ENCODE measurements at regions not wholly inside any gene's neighbourhood (a gene's known extent, or its start where the extent isn't known, plus 50 kb on each side); places are given as distances from the start of the nearest gene placed in this dataset.

DNA sequence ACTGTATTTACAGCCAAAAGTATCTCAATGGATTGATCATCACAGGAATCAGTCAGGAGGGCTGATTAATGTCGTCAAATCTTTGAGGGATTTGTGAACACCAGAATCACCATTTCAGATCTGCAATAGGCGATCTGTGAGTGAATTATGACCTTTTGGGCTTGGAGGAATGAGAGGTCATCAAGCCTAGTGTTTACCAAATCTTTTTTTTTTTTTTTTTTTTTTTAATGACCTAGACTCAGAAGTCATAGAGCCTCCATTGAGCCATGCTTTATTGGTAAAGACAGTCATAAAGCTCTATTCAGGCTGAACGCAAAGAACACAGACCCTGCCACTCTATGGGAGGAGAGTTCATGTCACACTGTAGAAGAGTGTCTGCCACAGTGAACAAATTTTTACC is 97.7 kb downstream of the SOCS6 start:
- no peak overlapping the region for H3K4me3 ChIP-seq (replicated peaks in 1 of 2; ENCODE audit: low read depth in 1 of 2, low read length in 2 of 2)
- peaks cover 30 to 61% of the 10 kb centered on the region in 2 experiments for H3K4me1 ChIP-seq (ENCODE audit: control insufficient read depth in 1 of 2, insufficient read depth in 2 of 2, low read length in 2 of 2)
- CTCF ChIA-PET = no interaction called here
- H4K20me1 ChIP-seq (ENCODE audit: insufficient read depth) = no peaks in the 10 kb centered on the region
- no peak overlapping the region for H2AFZ ChIP-seq (ENCODE audit: low read depth, low read length, poor library complexity, severe bottlenecking)
- no TSS peak for BruUV-seq (replicated peaks)
- peaks cover 0 to 4% of the 10 kb centered on the region in 2 experiments; a peak in 1 of 4 replicates for H3K9me3 ChIP-seq (ENCODE audit: control insufficient read depth in 1 of 2, insufficient read depth in 1 of 2, low read depth in 1 of 2, low read length in 2 of 2)
- no peak for ATAC-seq
- RAD21 ChIA-PET (ENCODE audit: low non-redundant PET in 1 of 2, low total read pairs in 2 of 2, uncharacterized antibody in 2 of 2, unreplicated experiment in 2 of 2) = no interaction called here
- H3K79me2 ChIP-seq (ENCODE audit: insufficient read depth, low read length) = peaks cover 15% of the 10 kb centered on the region; the same call in 1 of the 2 replicates
- no peaks in the 10 kb centered on the region for H3K27me3 ChIP-seq (ENCODE audit: insufficient read depth, low read length)
- H3K27ac ChIP-seq (ENCODE audit: low read depth, low read length) = peak overlapping the region; percentile 99; the same call in 1 of the 2 replicates
- H3K4me2 ChIP-seq (ENCODE audit: low read length) = no peak overlapping the region
- POLR2A ChIA-PET = no interaction called here
- no peak for DNase-seq (ENCODE audit: low read depth, low spot score)
- H3K9ac ChIP-seq (ENCODE audit: low read length) = no peak overlapping the region
- no peaks in the 10 kb centered on the region for H3K9me2 ChIP-seq (ENCODE audit: insufficient read depth)
- peaks cover 0 to 5% of the 10 kb centered on the region in 2 experiments; a peak in 1 of 4 replicates for H3K36me3 ChIP-seq (ENCODE audit: control insufficient read depth in 1 of 2, insufficient read depth in 2 of 2, low read length in 2 of 2)
- intact Hi-C loops (cut with micrococcal nuclease) = no loop called here
- TF ChIP-seq CBX3 (IDR thresholded peaks at IDR 0.05; ENCODE audit: low read depth) = no peak

DNA sequence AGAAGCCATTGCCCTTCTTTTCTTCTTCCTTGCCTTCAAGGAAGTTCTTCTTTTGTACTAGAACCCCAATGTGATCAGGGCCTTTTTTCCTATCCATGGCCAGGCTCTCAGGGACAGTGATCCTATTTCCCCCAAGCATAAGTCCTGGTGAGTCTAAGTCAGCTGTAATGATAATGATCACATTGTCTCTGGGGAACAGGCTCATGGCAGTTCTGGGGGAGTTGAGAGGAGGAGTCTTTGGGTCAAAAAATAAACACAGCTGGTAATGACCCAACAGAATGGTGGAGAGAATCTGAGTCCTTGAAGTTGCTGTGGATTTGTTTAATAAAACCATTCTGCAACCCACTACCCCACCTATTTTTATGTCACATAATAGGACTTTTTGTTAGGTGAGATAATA is 96.6 kb downstream of the SOCS6 start:
- Histone ChIP-seq H3K36me3 (ENCODE audit: control insufficient read depth in 1 of 2, insufficient read depth in 2 of 2, low read length in 2 of 2) (peaks cover 0 to 9% of the 10 kb centered on the region in 2 experiments; a peak in 1 of 4 replicates), H3K27me3 (ENCODE audit: insufficient read depth, low read length) (no peaks in the 10 kb centered on the region), H3K79me2 (ENCODE audit: insufficient read depth, low read length) (peaks cover 15% of the 10 kb centered on the region; the same call in 1 of the 2 replicates), H3K4me1 (ENCODE audit: control insufficient read depth in 1 of 2, insufficient read depth in 2 of 2, low read length in 2 of 2) (peaks cover 41 to 69% of the 10 kb centered on the region in 2 experiments), H3K9me3 (ENCODE audit: control insufficient read depth in 1 of 2, insufficient read depth in 1 of 2, low read depth in 1 of 2, low read length in 2 of 2) (peaks cover 0 to 4% of the 10 kb centered on the region in 2 experiments; a peak in 1 of 4 replicates), H3K4me3 (replicated peaks in 1 of 2; ENCODE audit: low read depth in 1 of 2, low read length in 2 of 2) (no peak overlapping the region; a peak in 1 of 4 replicates), H2AFZ (ENCODE audit: low read depth, low read length, poor library complexity, severe bottlenecking) (no peak overlapping the region), H3K9ac (ENCODE audit: low read length) (peak overlapping the region; percentile 73), H3K9me2 (ENCODE audit: insufficient read depth) (no peaks in the 10 kb centered on the region), H3K4me2 (ENCODE audit: low read length) (peak overlapping the region; percentile 82), H4K20me1 (ENCODE audit: insufficient read depth) (no peaks in the 10 kb centered on the region), H3K27ac (ENCODE audit: low read depth, low read length) (peak overlapping the region; percentile 99)
- intact Hi-C loops (cut with micrococcal nuclease) = loop anchor here (2.0 kb wide), 1 partner anchor 99 kb away; no protein-coding TSS in a partner anchor
- ChIA-PET CTCF (interaction anchor here (1.6 kb wide), 1 partner anchor 49 kb away, joined by 7 read pairs; no protein-coding TSS in a partner anchor), POLR2A (interaction anchor here (1.5 to 5.6 kb wide), 5 partner anchors 13 to 49 kb away, joined by 3 to 50 read pairs (median 16); no protein-coding TSS in a partner anchor), RAD21 (ENCODE audit: low non-redundant PET in 1 of 2, low total read pairs in 2 of 2, uncharacterized antibody in 2 of 2, unreplicated experiment in 2 of 2) (interaction anchor here in 1 of 2 experiments (1.3 kb wide), 1 partner anchor 13 kb away, joined by 3 read pairs; no protein-coding TSS in a partner anchor)
- DNase-seq (ENCODE audit: low read depth, low spot score) = no peak
- ATAC-seq = no peak
- no TSS peak for BruUV-seq (replicated peaks)
- TF ChIP-seq CBX3 (IDR thresholded peaks at IDR 0.05; ENCODE audit: low read depth) (no peak), ELF1 (IDR thresholded peaks at IDR 0.05; ENCODE audit: borderline replicate concordance, low read depth) (no peak), EZH2 (IDR thresholded peaks at IDR 0.05) (no peak), TCF7L2 (IDR thresholded peaks at IDR 0.05; ENCODE audit: borderline replicate concordance, extremely low read depth, insufficient read depth, insufficient read length) (no peak), EGR1 (IDR thresholded peaks at IDR 0.05; ENCODE audit: low read depth) (no peak), POLR2A (IDR thresholded peaks at IDR 0.05; ENCODE audit: borderline replicate concordance, extremely low read depth, insufficient read depth, insufficient read length) (no peak), RAD21 (IDR thresholded peaks at IDR 0.05; ENCODE audit: low read depth) (no peak), SP1 (IDR thresholded peaks at IDR 0.05; ENCODE audit: low read depth) (no peak), MAX (IDR thresholded peaks at IDR 0.05) (no peak), CTCF (IDR thresholded peaks at IDR 0.05 in 2 of 3, conservative IDR thresholded peaks at IDR 0.05 in 1 of 3; ENCODE audit: borderline replicate concordance in 1 of 3, insufficient read depth in 1 of 3, low read depth in 2 of 3, low read length in 2 of 3) (no peak), POLR2AphosphoS5 (IDR thresholded peaks at IDR 0.05; ENCODE audit: low read depth, low read length) (no peak), EZH2phosphoT487 (IDR thresholded peaks at IDR 0.05; ENCODE audit: borderline replicate concordance) (no peak), FOSL1 (IDR thresholded peaks at IDR 0.05; ENCODE audit: low read depth) (no peak), SRF (IDR thresholded peaks at IDR 0.05; ENCODE audit: low read depth) (no peak), CEBPB (IDR thresholded peaks at IDR 0.05; ENCODE audit: low read depth) (no peak), ATF3 (IDR thresholded peaks at IDR 0.05) (no peak)
- TF ChIP-seq, protein P1, sequence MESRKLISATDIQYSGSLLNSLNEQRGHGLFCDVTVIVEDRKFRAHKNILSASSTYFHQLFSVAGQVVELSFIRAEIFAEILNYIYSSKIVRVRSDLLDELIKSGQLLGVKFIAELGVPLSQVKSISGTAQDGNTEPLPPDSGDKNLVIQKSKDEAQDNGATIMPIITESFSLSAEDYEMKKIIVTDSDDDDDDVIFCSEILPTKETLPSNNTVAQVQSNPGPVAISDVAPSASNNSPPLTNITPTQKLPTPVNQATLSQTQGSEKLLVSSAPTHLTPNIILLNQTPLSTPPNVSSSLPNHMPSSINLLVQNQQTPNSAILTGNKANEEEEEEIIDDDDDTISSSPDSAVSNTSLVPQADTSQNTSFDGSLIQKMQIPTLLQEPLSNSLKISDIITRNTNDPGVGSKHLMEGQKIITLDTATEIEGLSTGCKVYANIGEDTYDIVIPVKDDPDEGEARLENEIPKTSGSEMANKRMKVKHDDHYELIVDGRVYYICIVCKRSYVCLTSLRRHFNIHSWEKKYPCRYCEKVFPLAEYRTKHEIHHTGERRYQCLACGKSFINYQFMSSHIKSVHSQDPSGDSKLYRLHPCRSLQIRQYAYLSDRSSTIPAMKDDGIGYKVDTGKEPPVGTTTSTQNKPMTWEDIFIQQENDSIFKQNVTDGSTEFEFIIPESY (IDR thresholded peaks at IDR 0.05; ENCODE audit: extremely low read depth, insufficient replicate concordance, low read length) = no peak

Data from HCT116 (cell line).